Smooth muscle cell (in vitro differentiated cells): ENCODE measurements at regions not wholly inside any gene's neighbourhood (a gene's known extent, or its start where the extent isn't known, plus 50 kb on each side); places are given as distances from the start of the nearest gene placed in this dataset.

Source experiments
- DNase-seq: peaks from one replicate; lab custom pipeline; 2025; ENCODE audit not compliant: unreplicated experiment; lab: John Stamatoyannopoulos, UW
- H2AFZ ChIP-seq: fragments of 200-600 bp; sonication (generic); 2 replicates; pipeline ENCODE4 v1.6.0; 2016; ENCODE audit warnings: antibody characterized with exemption, low read depth, mild to moderate bottlenecking
- H3F3A ChIP-seq: fragments of 200-600 bp; sonication (generic); 2 replicates; pipeline ENCODE4 v1.6.0; 2017; ENCODE audit warnings: antibody characterized with exemption, low read depth
- H3K27ac ChIP-seq: fragments of 200-600 bp; sonication (generic); 2 replicates; pipeline ENCODE4 v1.5.1; 2016; ENCODE audit warnings: low read depth, mild to moderate bottlenecking
- H3K27me3 ChIP-seq: fragments of 200-600 bp; sonication (generic); 2 replicates; pipeline ENCODE4 v1.6.1; 2016; ENCODE audit warnings: low read depth, mild to moderate bottlenecking
- H3K36me3 ChIP-seq: fragments of 200-600 bp; sonication (generic); 2 replicates; pipeline ENCODE4 v1.5.1; 2016; ENCODE audit warnings: low read depth
- H3K4me1 ChIP-seq: fragments of 200-600 bp; sonication (generic); 2 replicates; pipeline ENCODE4 v1.5.1; 2016; ENCODE audit warnings: low read depth
- H3K4me2 ChIP-seq: fragments of 200-600 bp; sonication (generic); 2 replicates; pipeline ENCODE4 v1.6.0; 2016; ENCODE audit warnings: mild to moderate bottlenecking
- H3K4me3 ChIP-seq: fragments of 200-600 bp; sonication (generic); 2 replicates; pipeline ENCODE4 v1.5.1; 2016; ENCODE audit warnings: mild to moderate bottlenecking
- H3K79me2 ChIP-seq: fragments of 200-600 bp; sonication (generic); 2 replicates; pipeline ENCODE4 v1.6.0; 2016; ENCODE audit warnings: low read depth, mild to moderate bottlenecking
- H3K9ac ChIP-seq: fragments of 200-600 bp; sonication (generic); 2 replicates; pipeline ENCODE4 v1.6.0; 2016; ENCODE audit warnings: low read depth
- H3K9me3 ChIP-seq: fragments of 200-600 bp; sonication (generic); replicated peaks from 2 replicates; pipeline ENCODE4 v1.5.1; 2016; ENCODE audit warnings: low read depth
- H4K20me1 ChIP-seq: fragments of 200-600 bp; sonication (generic); 2 replicates; pipeline ENCODE4 v1.6.0; 2016; ENCODE audit warnings: low read depth
- CTCF ChIP-seq: fragments of 200-600 bp; sonication (generic); IDR thresholded peaks from 2 replicates; pipeline ENCODE4 v1.5.1; 2017; ENCODE audit warnings: borderline replicate concordance, mild to moderate bottlenecking, antibody characterized with exemption; ENCODE audit not compliant: insufficient read depth, poor library complexity, severe bottlenecking
- WGBS: methylation state at CpG from one replicate; pipeline ENCODE4 v1.1.7; 2016; ENCODE audit warnings: low lambda C conversion rate; 5-methylcytosine and 5-hydroxymethylcytosine counted together

- Histone ChIP-seq H3K9ac (no peak overlapping the region), H3K27me3 (no peaks in the 10 kb centered on the region), H3F3A (no peaks in the 10 kb centered on the region), H3K27ac (no peak overlapping the region), H3K79me2 (no peaks in the 10 kb centered on the region), H3K9me3 (no peaks in the 10 kb centered on the region), H3K4me3 (no peak overlapping the region), H4K20me1 (no peaks in the 10 kb centered on the region), H3K36me3 (no peaks in the 10 kb centered on the region), H2AFZ (peak overlapping the region; percentile 3), H3K4me2 (no peak overlapping the region), H3K4me1 (no peaks in the 10 kb centered on the region)
- no peak for DNase-seq
- no peak for TF ChIP-seq CTCF
- 85% methylated on average over 12 of the region's 12 CpGs for WGBS
Measured at GRCh38 chr4:38565271-38566199, 98.5 kb upstream of the KLF3 start.

- Histone ChIP-seq H3F3A (no peaks in the 10 kb centered on the region), H3K4me2 (no peak overlapping the region)
- no peak for TF ChIP-seq CTCF
Measured at GRCh38 chr4:38566806-38567398, 97.1 kb upstream of the KLF3 start.

DNA sequence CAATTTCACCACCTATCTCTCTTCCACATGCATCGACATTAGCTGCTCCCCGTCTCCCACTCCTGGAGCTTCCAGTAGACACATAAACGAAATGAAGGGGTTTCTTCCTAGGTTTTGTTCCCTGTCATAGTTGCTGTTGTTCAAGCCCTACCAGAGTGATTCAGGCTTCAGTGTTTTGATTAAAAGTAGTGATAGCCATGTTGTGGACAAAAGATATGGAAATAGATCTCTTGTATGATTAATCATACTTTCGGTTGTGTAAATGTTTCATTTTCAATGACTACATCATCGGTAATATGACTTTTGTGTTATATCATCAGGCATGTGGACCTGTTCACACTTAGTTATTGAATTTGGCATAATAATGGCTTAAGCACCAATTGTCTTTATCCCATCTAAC lies 96.5 kb upstream of the KLF3 start:
- 93% methylated on average over 5 of the region's 5 CpGs for WGBS
- Histone ChIP-seq H3K79me2 (no peaks in the 10 kb centered on the region), H3K27ac (no peak overlapping the region), H3K27me3 (no peaks in the 10 kb centered on the region), H3K4me3 (no peak overlapping the region), H3K4me2 (no peak overlapping the region), H2AFZ (no peak overlapping the region), H3K4me1 (no peaks in the 10 kb centered on the region), H3K36me3 (no peaks in the 10 kb centered on the region), H3K9ac (no peak overlapping the region), H4K20me1 (no peaks in the 10 kb centered on the region), H3F3A (no peaks in the 10 kb centered on the region), H3K9me3 (no peaks in the 10 kb centered on the region)
- DNase-seq = no peak
- TF ChIP-seq CTCF = no peak

More at GRCh38 chr4:38566806-38567398, 97.1 kb upstream of the KLF3 start:
- WGBS = 76% methylated on average over 4 of the region's 4 CpGs
- Histone ChIP-seq H3K4me1 (no peaks in the 10 kb centered on the region), H3K27me3 (no peaks in the 10 kb centered on the region), H3K36me3 (no peaks in the 10 kb centered on the region), H2AFZ (no peak overlapping the region), H3K4me3 (no peak overlapping the region), H3K9ac (no peak overlapping the region), H3K79me2 (no peaks in the 10 kb centered on the region), H3K27ac (no peak overlapping the region), H4K20me1 (no peaks in the 10 kb centered on the region), H3K9me3 (no peaks in the 10 kb centered on the region)
- no peak for DNase-seq

DNA sequence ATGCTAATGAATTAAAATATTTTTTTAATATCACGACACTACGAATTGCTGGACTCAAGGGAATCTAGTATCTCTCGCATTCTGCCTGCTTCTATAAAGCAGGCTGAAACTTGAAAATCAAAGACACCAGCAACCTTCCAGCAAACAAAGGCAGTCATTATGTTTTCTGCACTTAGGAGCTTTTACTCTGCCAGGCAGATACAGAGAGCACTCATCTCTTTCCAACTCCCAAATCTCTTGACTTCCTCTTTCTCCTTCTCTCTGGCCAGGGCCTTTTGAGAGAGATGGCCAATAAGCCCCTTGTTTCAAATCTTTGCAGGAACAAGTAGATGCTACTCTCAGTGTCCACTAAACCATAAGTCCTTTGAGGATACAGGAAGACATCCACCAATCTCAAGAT lies 95.2 kb upstream of the KLF3 start:
- no peaks in the 10 kb centered on the region for H3F3A ChIP-seq
- H3K4me3 ChIP-seq = no peak overlapping the region
- H3K27me3 ChIP-seq = no peaks in the 10 kb centered on the region
- no peaks in the 10 kb centered on the region for H3K36me3 ChIP-seq
- H3K4me1 ChIP-seq = no peaks in the 10 kb centered on the region
- no peaks in the 10 kb centered on the region for H3K79me2 ChIP-seq
- no peak for DNase-seq
- no peaks in the 10 kb centered on the region for H3K9me3 ChIP-seq
- WGBS = 88% methylated on average over 3 of the region's 3 CpGs
- H3K4me2 ChIP-seq = no peak overlapping the region
- H3K9ac ChIP-seq = no peak overlapping the region
- H3K27ac ChIP-seq = no peak overlapping the region
- H4K20me1 ChIP-seq = no peaks in the 10 kb centered on the region
- TF ChIP-seq CTCF = no peak
- H2AFZ ChIP-seq = no peak overlapping the region
